Right atrium auricular region (tissue), 2 donors: ENCODE measurements at regions not wholly inside any gene's neighbourhood (a gene's known extent, or its start where the extent isn't known, plus 50 kb on each side); places are given as distances from the start of the nearest gene placed in this dataset.

ENCODE experiments used
- DNase-seq: peaks from one replicate; pipeline ENCODE4 v3.0.0-alpha.2; 2019; ENCODE audit warnings: low spot score
- H3K27ac ChIP-seq, 2 donors: fragments of 200-600 bp; sonication (generic); 1 replicate in 1 of 2; 2 replicates in 1 of 2; pipeline ENCODE4 v1.5.1; 2016 to 2019
- H3K27me3 ChIP-seq, 2 donors: fragments of 200-600 bp; sonication (generic); one replicate each; pipeline versions ENCODE4 v1.5.1 to v1.6.0; 2017 to 2019
- H3K36me3 ChIP-seq: fragments of 200-600 bp; sonication (generic); one replicate; pipeline ENCODE4 v1.5.1; 2016
- H3K4me1 ChIP-seq, 2 donors: fragments of 200-600 bp; sonication (generic); one replicate each; pipeline versions ENCODE4 v1.5.1 to v1.6.0; 2017 to 2019
- H3K4me3 ChIP-seq, 2 donors: fragments of 200-600 bp; sonication (generic); 1 replicate in 1 of 2; 2 replicates in 1 of 2; pipeline ENCODE4 v1.5.1; 2017 to 2019; ENCODE audit warnings: mild to moderate bottlenecking in 1 of 2, moderate library complexity in 1 of 2
- H3K9me3 ChIP-seq, 2 donors: fragments of 200-600 bp; sonication (generic); one replicate each; pipeline ENCODE4 v1.5.1; 2019
- CTCF ChIP-seq, 2 donors: fragments of 200-600 bp; sonication (generic); IDR thresholded peaks; one replicate each; pipeline ENCODE4 v1.5.1; 2019; ENCODE audit warnings: antibody characterized with exemption in 2 of 2

GRCh38 chr4:15340332-15340731 lies 87.5 kb upstream of the C1QTNF7 start:
- no peak for DNase-seq
- no peak for TF ChIP-seq CTCF (IDR thresholded peaks at IDR 0.05)
- H3K4me3 ChIP-seq = peak overlapping the region; percentile 17 to 24
- peak overlapping the region in 1 of 2 donors; percentile 72 for H3K27ac ChIP-seq
- H3K27me3 ChIP-seq = no peaks in the 10 kb centered on the region
- no peaks in the 10 kb centered on the region for H3K4me1 ChIP-seq
- H3K36me3 ChIP-seq = no peaks in the 10 kb centered on the region
- H3K9me3 ChIP-seq = no peaks in the 10 kb centered on the region

- Histone ChIP-seq H3K27ac (peak overlapping the region; percentile 59 to 72), H3K4me3 (peak overlapping the region in 1 of 2 donors; percentile 24), H3K36me3 (no peaks in the 10 kb centered on the region), H3K4me1 (no peaks in the 10 kb centered on the region), H3K9me3 (no peaks in the 10 kb centered on the region), H3K27me3 (no peaks in the 10 kb centered on the region)
- no peak for TF ChIP-seq CTCF (IDR thresholded peaks at IDR 0.05)
- no peak for DNase-seq
Measured at GRCh38 chr4:15340902-15341732, 86.7 kb upstream of the C1QTNF7 start.

- H3K4me3 ChIP-seq = peak overlapping the region in 1 of 2 donors; percentile 24
Measured at GRCh38 chr4:15341733-15342300, 86.0 kb upstream of the C1QTNF7 start.

GRCh38 chr4:15343000-15343399 lies 84.8 kb upstream of the C1QTNF7 start:
- no peak for DNase-seq
- H3K27me3 ChIP-seq = no peaks in the 10 kb centered on the region
- TF ChIP-seq CTCF (IDR thresholded peaks at IDR 0.05) = no peak
- H3K9me3 ChIP-seq = no peaks in the 10 kb centered on the region
- H3K4me1 ChIP-seq = no peaks in the 10 kb centered on the region
- no peak overlapping the region for H3K4me3 ChIP-seq
- H3K36me3 ChIP-seq = no peaks in the 10 kb centered on the region
- no peak overlapping the region for H3K27ac ChIP-seq

More at GRCh38 chr4:15341733-15342300, 86.0 kb upstream of the C1QTNF7 start:
- TF ChIP-seq CTCF (IDR thresholded peaks at IDR 0.05) = no peak
- Histone ChIP-seq H3K27ac (peak overlapping the region; percentile 59 to 72), H3K9me3 (no peaks in the 10 kb centered on the region), H3K4me1 (no peaks in the 10 kb centered on the region), H3K36me3 (no peaks in the 10 kb centered on the region), H3K27me3 (no peaks in the 10 kb centered on the region)
- DNase-seq = no peak

- H3K27ac ChIP-seq = no peak overlapping the region
- no peak for DNase-seq
Measured at GRCh38 chr4:15343581-15343980, 84.3 kb upstream of the C1QTNF7 start.

More at GRCh38 chr4:15343581-15343980, 84.3 kb upstream of the C1QTNF7 start:
- no peaks in the 10 kb centered on the region for H3K36me3 ChIP-seq
- no peaks in the 10 kb centered on the region for H3K4me1 ChIP-seq
- no peak overlapping the region for H3K4me3 ChIP-seq
- H3K9me3 ChIP-seq = no peaks in the 10 kb centered on the region
- no peak for TF ChIP-seq CTCF (IDR thresholded peaks at IDR 0.05)
- no peaks in the 10 kb centered on the region for H3K27me3 ChIP-seq
